ENCODE measurements at regions not wholly inside any gene's neighbourhood (a gene's known extent, or its start where the extent isn't known, plus 50 kb on each side); places are given as distances from the start of the nearest gene placed in this dataset.

DNA sequence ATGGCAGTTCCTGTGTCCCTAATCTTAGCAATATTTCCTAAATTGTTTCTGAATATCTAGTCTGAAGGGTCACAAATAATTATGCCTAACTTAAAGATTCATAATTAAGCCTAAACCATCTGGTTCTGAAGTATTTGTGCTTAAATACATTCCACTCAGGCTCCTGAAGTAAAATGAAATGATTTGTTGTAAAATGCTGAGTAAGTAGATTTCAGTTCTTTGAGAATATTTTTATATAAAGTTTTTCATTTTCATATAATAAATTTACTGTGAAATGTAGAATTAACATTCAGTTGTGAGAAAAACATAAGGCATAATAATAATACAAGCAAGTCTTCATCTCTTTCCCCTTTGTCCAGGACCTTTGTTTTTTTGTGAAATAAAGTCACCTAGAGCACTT is 330.6 kb upstream of the IMPG1 start:
- no peak for TF ChIP-seq POLR2A (IDR thresholded peaks at IDR 0.05; ENCODE audit: low read depth, low read length)
- TF ChIP-seq POLR2AphosphoS5 (IDR thresholded peaks at IDR 0.05; ENCODE audit: low read depth, low read length): no peak
- TF ChIP-seq TAF1 (IDR thresholded peaks at IDR 0.05; ENCODE audit: low read depth, low read length): no peak
- TF ChIP-seq POU2F2 (IDR thresholded peaks at IDR 0.05; ENCODE audit: low read depth, low read length): no peak
- TF ChIP-seq SPI1 (IDR thresholded peaks at IDR 0.05; ENCODE audit: low read depth, low read length): no peak
- TF ChIP-seq PAX5 (IDR thresholded peaks at IDR 0.05; ENCODE audit: insufficient read depth, low read length, severe bottlenecking): no peak

Measured in GM12891 (cell line).